ENCODE measurements at regions not wholly inside any gene's neighbourhood (a gene's known extent, or its start where the extent isn't known, plus 50 kb on each side); places are given as distances from the start of the nearest gene placed in this dataset.

DNA sequence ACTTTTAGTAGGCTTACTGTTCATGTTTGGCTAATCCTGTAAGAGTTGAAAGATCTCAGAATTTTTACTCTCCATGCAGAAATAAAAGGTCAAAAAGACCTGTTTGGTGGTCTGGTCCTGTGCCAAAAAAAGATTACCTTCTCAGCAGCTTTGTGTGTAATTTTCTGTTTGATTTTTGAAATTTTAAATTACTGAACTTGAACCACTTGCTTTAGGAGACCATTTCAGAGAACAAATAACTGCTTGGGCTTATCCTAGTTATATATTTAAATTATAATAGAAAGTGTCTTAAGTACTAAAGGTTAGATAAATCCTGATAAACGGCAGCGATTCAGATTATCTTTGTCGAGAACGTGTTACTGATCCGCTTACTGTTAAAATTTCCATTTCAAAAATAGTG is 118.3 kb upstream of the GRIK2 start:
- no peak overlapping the region for H4K8ac ChIP-seq (replicated peaks; ENCODE audit: insufficient read length, low read depth, low read length)
- no peaks in the 10 kb centered on the region for H3K79me1 ChIP-seq (ENCODE audit: insufficient read depth, low read depth, low read length, poor library complexity, severe bottlenecking)
- no peak overlapping the region for H4K91ac ChIP-seq (ENCODE audit: insufficient read length, low read depth, low read length)
- TF ChIP-seq, protein P1, sequence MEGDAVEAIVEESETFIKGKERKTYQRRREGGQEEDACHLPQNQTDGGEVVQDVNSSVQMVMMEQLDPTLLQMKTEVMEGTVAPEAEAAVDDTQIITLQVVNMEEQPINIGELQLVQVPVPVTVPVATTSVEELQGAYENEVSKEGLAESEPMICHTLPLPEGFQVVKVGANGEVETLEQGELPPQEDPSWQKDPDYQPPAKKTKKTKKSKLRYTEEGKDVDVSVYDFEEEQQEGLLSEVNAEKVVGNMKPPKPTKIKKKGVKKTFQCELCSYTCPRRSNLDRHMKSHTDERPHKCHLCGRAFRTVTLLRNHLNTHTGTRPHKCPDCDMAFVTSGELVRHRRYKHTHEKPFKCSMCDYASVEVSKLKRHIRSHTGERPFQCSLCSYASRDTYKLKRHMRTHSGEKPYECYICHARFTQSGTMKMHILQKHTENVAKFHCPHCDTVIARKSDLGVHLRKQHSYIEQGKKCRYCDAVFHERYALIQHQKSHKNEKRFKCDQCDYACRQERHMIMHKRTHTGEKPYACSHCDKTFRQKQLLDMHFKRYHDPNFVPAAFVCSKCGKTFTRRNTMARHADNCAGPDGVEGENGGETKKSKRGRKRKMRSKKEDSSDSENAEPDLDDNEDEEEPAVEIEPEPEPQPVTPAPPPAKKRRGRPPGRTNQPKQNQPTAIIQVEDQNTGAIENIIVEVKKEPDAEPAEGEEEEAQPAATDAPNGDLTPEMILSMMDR (conservative IDR thresholded peaks at IDR 0.05), result no peak
- H3K4me1 Mint-ChIP-seq, result no peaks in the 10 kb centered on the region
- DNase-seq, result no peak
- no peaks in the 10 kb centered on the region for H3K4me1 ChIP-seq (ENCODE audit: insufficient read depth, low read length)
- H2BK5ac ChIP-seq (ENCODE audit: insufficient read length, low read length), result no peak overlapping the region
- no peak overlapping the region for H3K27ac ChIP-seq (ENCODE audit: insufficient read length, low read depth, low read length)
- H3K27me3 Mint-ChIP-seq (ENCODE audit: low read depth), result no peaks in the 10 kb centered on the region
- no peak overlapping the region for H3K9ac ChIP-seq (ENCODE audit: extremely low read depth, insufficient read length, low read length)
- no peak overlapping the region for H3K23ac ChIP-seq (ENCODE audit: insufficient read length, low read depth, low read length)
- no peak overlapping the region for H3K4me3 Mint-ChIP-seq
- H2BK15ac ChIP-seq (ENCODE audit: low read depth, low read length), result no peak overlapping the region
- no peak overlapping the region for H4K5ac ChIP-seq (ENCODE audit: insufficient read length, low read depth, low read length)
- no peak overlapping the region for H3T11ph ChIP-seq (ENCODE audit: low read length)
- no peak overlapping the region for H3K4me2 ChIP-seq (ENCODE audit: insufficient read depth, insufficient read length, low read length)
- no peaks in the 10 kb centered on the region for H3K36me3 Mint-ChIP-seq (ENCODE audit: insufficient read depth in 1 of 3, low read depth in 3 of 3)
- H4K20me1 ChIP-seq (ENCODE audit: control insufficient read depth, insufficient read depth, insufficient read length), result no peaks in the 10 kb centered on the region
- H3K79me2 ChIP-seq (ENCODE audit: insufficient read depth, low read length), result no peaks in the 10 kb centered on the region
- H3K14ac ChIP-seq (ENCODE audit: insufficient read depth, low read length), result no peak overlapping the region
- no peaks in the 10 kb centered on the region for H3K27me3 ChIP-seq (ENCODE audit: insufficient read depth, low read length)
- no peak overlapping the region for H3K4ac ChIP-seq (ENCODE audit: low read depth, low read length)
- H3K56ac ChIP-seq (ENCODE audit: insufficient read length, low read depth, low read length), result no peak overlapping the region
- H2AK5ac ChIP-seq (ENCODE audit: insufficient read length, low read length), result no peak overlapping the region
- H3K23me2 ChIP-seq (ENCODE audit: insufficient read length, low read depth, low read length, poor library complexity, severe bottlenecking), result no peaks in the 10 kb centered on the region
- no peaks in the 10 kb centered on the region; a peak in 1 of 5 replicates for H3K9me3 Mint-ChIP-seq
- WGBS (ENCODE audit: extremely low coverage, insufficient read length, low lambda C conversion rate), result no CpG with 5 or more reads among the region's 5 CpGs
- no peak overlapping the region for H2BK12ac ChIP-seq (ENCODE audit: insufficient read length, low read depth, low read length)
- no peak overlapping the region for H2BK20ac ChIP-seq (ENCODE audit: low read depth, low read length, poor library complexity, severe bottlenecking)
- H3K18ac ChIP-seq (ENCODE audit: insufficient read length, low read depth, low read length), result no peak overlapping the region
- H3K9me3 ChIP-seq (ENCODE audit: control insufficient read depth, low read depth, low read length), result no peaks in the 10 kb centered on the region
- H2AFZ ChIP-seq (ENCODE audit: low read length), result no peak overlapping the region
- H2BK120ac ChIP-seq (ENCODE audit: low read depth, low read length, poor library complexity, severe bottlenecking), result no peak overlapping the region
- no peak overlapping the region for H3K27ac Mint-ChIP-seq

All from H9 (cell line).